Activated CD8-positive, alpha-beta memory T cell treated with anti-CD3 and anti-CD28 coated beads for 48 hours (primary cell): ENCODE measurements at regions not wholly inside any gene's neighbourhood (a gene's known extent, or its start where the extent isn't known, plus 50 kb on each side); places are given as distances from the start of the nearest gene placed in this dataset.
"Not testable (repeated sequence)": the region's sequence is repeated elsewhere in the genome, so short reads cannot be mapped to it uniquely, and the experiment has no call there.

Experiments
- DNase-seq, 3 experiments: peaks; one replicate each; pipeline ENCODE4 v3.0.0-alpha.2; 2020; ENCODE audit warnings: low read depth in 2 of 3, low spot score in 2 of 3

- DNase-seq, result no peak
These were observed 305.3 kb upstream of the RGS17 start for GRCh38 chr6:153436351-153436750.

GRCh38 chr6:153435787-153436186, 304.7 kb upstream of the RGS17 start:
- no peak for DNase-seq

GRCh38 chr6:153425536-153425935, 294.5 kb upstream of the RGS17 start:
- DNase-seq, result no peak

- DNase-seq, result no peak
These were observed 293.8 kb upstream of the RGS17 start for GRCh38 chr6:153424719-153425400.

- DNase-seq, result no peak
These were observed 281.4 kb upstream of the RGS17 start for GRCh38 chr6:153412519-153412918.

GRCh38 chr6:153411070-153411648, 280.1 kb upstream of the RGS17 start:
- no peak for DNase-seq

- DNase-seq, result no peak
These were observed 274.8 kb upstream of the RGS17 start for GRCh38 chr6:153405931-153406330.

- no peak for DNase-seq
These were observed 270.7 kb upstream of the RGS17 start for GRCh38 chr6:153401751-153402150.

GRCh38 chr6:153392156-153392555, 261.1 kb upstream of the RGS17 start:
- no peak for DNase-seq

- DNase-seq, result no peak
These were observed 242.8 kb upstream of the RGS17 start for GRCh38 chr6:153373869-153374268.

- no peak for DNase-seq
These were observed 237.0 kb upstream of the RGS17 start for GRCh38 chr6:153368131-153368530.

- DNase-seq, result no peak
These were observed 235.9 kb upstream of the RGS17 start for GRCh38 chr6:153367021-153367420.

GRCh38 chr6:153357391-153357790, 226.3 kb upstream of the RGS17 start:
- no peak for DNase-seq

- DNase-seq, result no peak
These were observed 209.5 kb upstream of the RGS17 start for GRCh38 chr6:153340568-153340967.

GRCh38 chr6:153334121-153334520, 203.0 kb upstream of the RGS17 start:
- DNase-seq, result no peak

GRCh38 chr6:153331221-153331620, 200.1 kb upstream of the RGS17 start:
- not testable (repeated sequence) for DNase-seq

GRCh38 chr6:153328194-153328593, 197.1 kb upstream of the RGS17 start:
- DNase-seq, result no peak

- DNase-seq, result no peak
These were observed 194.6 kb upstream of the RGS17 start for GRCh38 chr6:153325661-153326060.

- no peak for DNase-seq
These were observed 181.6 kb upstream of the RGS17 start for GRCh38 chr6:153312634-153313033.

GRCh38 chr6:153309651-153310050, 178.6 kb upstream of the RGS17 start:
- no peak for DNase-seq

GRCh38 chr6:153302133-153302532, 171.1 kb upstream of the RGS17 start:
- no peak for DNase-seq

- no peak for DNase-seq
These were observed 170.5 kb upstream of the RGS17 start for GRCh38 chr6:153301602-153302001.

- not testable (repeated sequence) for DNase-seq
These were observed 151.4 kb upstream of the RGS17 start for GRCh38 chr6:153282456-153282855.
